HCT116 (cell line): ENCODE measurements at regions not wholly inside any gene's neighbourhood (a gene's known extent, or its start where the extent isn't known, plus 50 kb on each side); places are given as distances from the start of the nearest gene placed in this dataset.

ENCODE experiments used
- ATAC-seq: fragments of 200-7000 bp; cut with Tn5 transposase; 2 replicates; pipeline ENCODE4 v1.9.1; 2020; ENCODE audit warnings: mild to moderate bottlenecking, moderate library complexity
- BruUV-seq: library from RNA; stranded (reverse); fragments of 400-500 nt; replicated peaks from 2 replicates; lab custom pipeline; 2021; lab: Mats Ljungman, UMichigan
- CTCF ChIA-PET: fragments of 300-600 bp; sonication (Branson Sonifier 250); formaldehyde crosslinking; loops from one replicate; lab custom pipeline; 2021; ENCODE audit warnings: antibody characterized with exemption; lab: Charles Lee
- POLR2A ChIA-PET: fragments of 300-600, 350-600 bp; sonication (Branson Sonifier 250); formaldehyde crosslinking; loops from one replicate; lab custom pipeline; 2021; ENCODE audit warnings: antibody characterized with exemption; lab: Charles Lee
- RAD21 ChIA-PET, 2 experiments: fragments of 300-600 bp; sonication (Branson Sonifier 250); formaldehyde crosslinking; loops; one replicate each; lab custom pipeline; 2023; ENCODE audit warnings: low total read pairs in 2 of 2; ENCODE audit not compliant: uncharacterized antibody in 2 of 2, unreplicated experiment in 2 of 2, low non-redundant PET in 1 of 2; lab: Charles Lee
- DNase-seq: peaks from one replicate; pipeline ENCODE4 v3.0.0-alpha.2; 2010; ENCODE audit warnings: low read depth, low spot score
- H2AFZ ChIP-seq: fragments of 200-600 bp; shearing (Covaris generic), sonication (generic); 2 replicates; pipeline ENCODE4 v1.6.1; 2017; ENCODE audit warnings: low read depth, mixed run types, mixed read lengths, antibody characterized with exemption, low read length; ENCODE audit not compliant: poor library complexity, severe bottlenecking
- H3K27ac ChIP-seq: 2 replicates; pipeline ENCODE4 v1.5.1; 2012; ENCODE audit warnings: low read depth, low read length
- H3K27me3 ChIP-seq: fragments of 200-600 bp; sonication (generic); 2 replicates; pipeline ENCODE4 v1.6.1; 2016; ENCODE audit warnings: mixed run types, low read length, mixed read lengths; ENCODE audit not compliant: insufficient read depth
- H3K36me3 ChIP-seq, 2 experiments: fragments of 200-500 bp in 1 of 2; fragments of 200-600 bp in 1 of 2; sonication (Bioruptor generic) in 1 of 2; sonication (generic) in 1 of 2; 2 replicates each; pipeline versions ENCODE4 v1.5.1 to v1.6.1; 2014 to 2016; ENCODE audit warnings: low read length in 2 of 2, inconsistent platforms in 1 of 2, mixed read lengths in 1 of 2, mixed run types in 1 of 2; ENCODE audit not compliant: insufficient read depth in 2 of 2, control insufficient read depth in 1 of 2
- H3K4me1 ChIP-seq, 2 experiments: fragments of 200-600 bp in 1 of 2; sonication (generic) in 1 of 2; 2 replicates each; pipeline versions ENCODE4 v1.5.1 to v1.6.1; 2012 to 2017; ENCODE audit warnings: low read length in 2 of 2, inconsistent platforms in 1 of 2, mild to moderate bottlenecking in 1 of 2, mixed read lengths in 1 of 2, mixed run types in 1 of 2, moderate library complexity in 1 of 2; ENCODE audit not compliant: insufficient read depth in 2 of 2, control insufficient read depth in 1 of 2
- H3K4me2 ChIP-seq: fragments of 200-600 bp; sonication (generic); 2 replicates; pipeline ENCODE4 v1.6.1; 2017; ENCODE audit warnings: mixed run types, low read length, mixed read lengths
- H3K4me3 ChIP-seq, 2 experiments: fragments of 200-600 bp in 1 of 2; sonication (generic) in 1 of 2; replicated peaks in 1 of 2; 2 replicates each; pipeline ENCODE4 v1.5.1; 2011 to 2016; ENCODE audit warnings: low read length in 2 of 2, control low read depth in 1 of 2, low read depth in 1 of 2, mild to moderate bottlenecking in 1 of 2, mixed read lengths in 1 of 2, mixed run types in 1 of 2
- H3K79me2 ChIP-seq: fragments of 200-600 bp; sonication (generic); 2 replicates; pipeline ENCODE4 v1.6.1; 2017; ENCODE audit warnings: mild to moderate bottlenecking, mixed run types, low read length, moderate library complexity, mixed read lengths; ENCODE audit not compliant: insufficient read depth
- H3K9ac ChIP-seq: fragments of 200-600 bp; sonication (generic); 2 replicates; pipeline ENCODE4 v1.6.1; 2016; ENCODE audit warnings: low read length, mixed read lengths
- H3K9me2 ChIP-seq: fragments of 200-600 bp; sonication (generic), shearing (Covaris generic); 2 replicates; pipeline ENCODE4 v1.6.1; 2017; ENCODE audit warnings: mixed run types, mild to moderate bottlenecking, moderate library complexity; ENCODE audit not compliant: insufficient read depth
- H3K9me3 ChIP-seq, 2 experiments: fragments of 200-500 bp in 1 of 2; fragments of 200-600 bp in 1 of 2; sonication (Bioruptor generic) in 1 of 2; sonication (generic) in 1 of 2; 2 replicates each; pipeline ENCODE4 v1.6.1; 2014 to 2017; ENCODE audit warnings: low read length in 2 of 2, mixed read lengths in 2 of 2, inconsistent platforms in 1 of 2, low read depth in 1 of 2, mild to moderate bottlenecking in 1 of 2, mixed run types in 1 of 2, moderate library complexity in 1 of 2; ENCODE audit not compliant: control insufficient read depth in 1 of 2, insufficient read depth in 1 of 2
- H4K20me1 ChIP-seq: fragments of 200-600 bp; sonication (generic), shearing (Covaris generic); 2 replicates; pipeline ENCODE4 v1.6.1; 2017; ENCODE audit warnings: mixed run types, mild to moderate bottlenecking, moderate library complexity; ENCODE audit not compliant: insufficient read depth
- EZH2 ChIP-seq: fragments of 200-600 bp; sonication (generic); IDR thresholded peaks from 2 replicates; pipeline ENCODE4 v1.6.1; 2017; ENCODE audit warnings: antibody characterized with exemption, mixed run types
- POLR2A ChIP-seq: IDR thresholded peaks from 2 replicates; pipeline ENCODE4 v1.7.0; 2011; ENCODE audit warnings: borderline replicate concordance; ENCODE audit not compliant: insufficient read depth, insufficient read length; ENCODE audit errors: extremely low read depth
- SP1 ChIP-seq: IDR thresholded peaks from 2 replicates; pipeline ENCODE4 v1.6.1; 2012; ENCODE audit warnings: low read depth
- intact Hi-C: fragments of 100-400 bp; cut with micrococcal nuclease; formaldehyde crosslinking; loops from 2 replicates; pipeline ENCODE4 v1.10.0; 2022
- TF ChIP-seq, protein P1 (sequence below): IDR thresholded peaks from 2 replicates; pipeline ENCODE4 v1.6.1; 2011; ENCODE audit warnings: mild to moderate bottlenecking, low read length, moderate library complexity; ENCODE audit not compliant: insufficient replicate concordance; ENCODE audit errors: extremely low read depth
- TF ChIP-seq, protein P2 (sequence below): IDR thresholded peaks from 2 replicates; pipeline ENCODE4 v1.6.1; 2012; ENCODE audit warnings: low read depth

GRCh38 chr7:80333040-80333439, 178.8 kb downstream of the GNAT3 start:
- Histone ChIP-seq H3K9me2 (no peaks in the 10 kb centered on the region; the same call in 1 of the 2 replicates), H4K20me1 (no peaks in the 10 kb centered on the region), H2AFZ (no peak overlapping the region), H3K79me2 (no peaks in the 10 kb centered on the region), H3K9me3 (no peaks in the 10 kb centered on the region), H3K36me3 (no peaks in the 10 kb centered on the region), H3K4me1 (peaks cover 0 to 9% of the 10 kb centered on the region in 2 experiments; a peak in 1 of 4 replicates), H3K9ac (no peak overlapping the region)
- DNase-seq: no peak
- intact Hi-C loops: no loop called here
- no peak for ATAC-seq
- ChIA-PET POLR2A (no interaction called here), RAD21 (no interaction called here)
- TF ChIP-seq POLR2A (no peak), EZH2 (no peak), SP1 (no peak)
- TF ChIP-seq, protein P1, sequence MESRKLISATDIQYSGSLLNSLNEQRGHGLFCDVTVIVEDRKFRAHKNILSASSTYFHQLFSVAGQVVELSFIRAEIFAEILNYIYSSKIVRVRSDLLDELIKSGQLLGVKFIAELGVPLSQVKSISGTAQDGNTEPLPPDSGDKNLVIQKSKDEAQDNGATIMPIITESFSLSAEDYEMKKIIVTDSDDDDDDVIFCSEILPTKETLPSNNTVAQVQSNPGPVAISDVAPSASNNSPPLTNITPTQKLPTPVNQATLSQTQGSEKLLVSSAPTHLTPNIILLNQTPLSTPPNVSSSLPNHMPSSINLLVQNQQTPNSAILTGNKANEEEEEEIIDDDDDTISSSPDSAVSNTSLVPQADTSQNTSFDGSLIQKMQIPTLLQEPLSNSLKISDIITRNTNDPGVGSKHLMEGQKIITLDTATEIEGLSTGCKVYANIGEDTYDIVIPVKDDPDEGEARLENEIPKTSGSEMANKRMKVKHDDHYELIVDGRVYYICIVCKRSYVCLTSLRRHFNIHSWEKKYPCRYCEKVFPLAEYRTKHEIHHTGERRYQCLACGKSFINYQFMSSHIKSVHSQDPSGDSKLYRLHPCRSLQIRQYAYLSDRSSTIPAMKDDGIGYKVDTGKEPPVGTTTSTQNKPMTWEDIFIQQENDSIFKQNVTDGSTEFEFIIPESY: no peak
- TF ChIP-seq, protein P2, sequence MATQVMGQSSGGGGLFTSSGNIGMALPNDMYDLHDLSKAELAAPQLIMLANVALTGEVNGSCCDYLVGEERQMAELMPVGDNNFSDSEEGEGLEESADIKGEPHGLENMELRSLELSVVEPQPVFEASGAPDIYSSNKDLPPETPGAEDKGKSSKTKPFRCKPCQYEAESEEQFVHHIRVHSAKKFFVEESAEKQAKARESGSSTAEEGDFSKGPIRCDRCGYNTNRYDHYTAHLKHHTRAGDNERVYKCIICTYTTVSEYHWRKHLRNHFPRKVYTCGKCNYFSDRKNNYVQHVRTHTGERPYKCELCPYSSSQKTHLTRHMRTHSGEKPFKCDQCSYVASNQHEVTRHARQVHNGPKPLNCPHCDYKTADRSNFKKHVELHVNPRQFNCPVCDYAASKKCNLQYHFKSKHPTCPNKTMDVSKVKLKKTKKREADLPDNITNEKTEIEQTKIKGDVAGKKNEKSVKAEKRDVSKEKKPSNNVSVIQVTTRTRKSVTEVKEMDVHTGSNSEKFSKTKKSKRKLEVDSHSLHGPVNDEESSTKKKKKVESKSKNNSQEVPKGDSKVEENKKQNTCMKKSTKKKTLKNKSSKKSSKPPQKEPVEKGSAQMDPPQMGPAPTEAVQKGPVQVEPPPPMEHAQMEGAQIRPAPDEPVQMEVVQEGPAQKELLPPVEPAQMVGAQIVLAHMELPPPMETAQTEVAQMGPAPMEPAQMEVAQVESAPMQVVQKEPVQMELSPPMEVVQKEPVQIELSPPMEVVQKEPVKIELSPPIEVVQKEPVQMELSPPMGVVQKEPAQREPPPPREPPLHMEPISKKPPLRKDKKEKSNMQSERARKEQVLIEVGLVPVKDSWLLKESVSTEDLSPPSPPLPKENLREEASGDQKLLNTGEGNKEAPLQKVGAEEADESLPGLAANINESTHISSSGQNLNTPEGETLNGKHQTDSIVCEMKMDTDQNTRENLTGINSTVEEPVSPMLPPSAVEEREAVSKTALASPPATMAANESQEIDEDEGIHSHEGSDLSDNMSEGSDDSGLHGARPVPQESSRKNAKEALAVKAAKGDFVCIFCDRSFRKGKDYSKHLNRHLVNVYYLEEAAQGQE: no peak
- TF ChIP-seq, all 23 proteins: peak for 0
- no peak overlapping the region for H3K4me2 ChIP-seq
- H3K27me3 ChIP-seq: no peaks in the 10 kb centered on the region
- no peak overlapping the region for H3K4me3 ChIP-seq
- BruUV-seq: no TSS peak
- H3K27ac ChIP-seq: no peak overlapping the region
- CTCF ChIA-PET: no interaction called here
